ENCODE measurements at regions not wholly inside any gene's neighbourhood (a gene's known extent, or its start where the extent isn't known, plus 50 kb on each side); places are given as distances from the start of the nearest gene placed in this dataset.

- dilution Hi-C loops (cut with MboI; ENCODE audit: extremely low pct_ligation_motif_present, low sequenced_read_pairs), result no loop called here
- FAIRE-seq (no peak), DNase-seq (ENCODE audit: low read depth, low spot score) (no peak)
- Histone ChIP-seq H2AFZ (ENCODE audit: control insufficient read depth, low read length) (no peak overlapping the region), H3K36me3 (ENCODE audit: control insufficient read depth in 2 of 2, extremely low read depth in 1 of 2, insufficient read depth in 2 of 2, low read length in 2 of 2) (no peaks in the 10 kb centered on the region), H3K79me2 (ENCODE audit: control insufficient read depth, insufficient read depth, low read length) (no peaks in the 10 kb centered on the region), H4K20me1 (ENCODE audit: control insufficient read depth, extremely low read depth, insufficient read depth, low read length) (no peaks in the 10 kb centered on the region), H3K9me1 (ENCODE audit: control insufficient read depth, extremely low read depth, insufficient read depth, low read length) (no peaks in the 10 kb centered on the region), H3K9ac (ENCODE audit: control insufficient read depth, extremely low read depth, insufficient read depth, low read length) (no peak overlapping the region), H3K4me1 (ENCODE audit: control insufficient read depth, extremely low read depth, insufficient read depth, low read length) (peaks cover 7% of the 10 kb centered on the region), H3K4me3 (ENCODE audit: control insufficient read depth in 2 of 3, extremely low read depth in 1 of 3, insufficient read depth in 2 of 3, low read depth in 1 of 3, low read length in 3 of 3) (no peak overlapping the region), H3K27ac (ENCODE audit: control insufficient read depth, insufficient read depth, low read length) (no peak overlapping the region), H3K9me3 (ENCODE audit: control insufficient read depth, low read depth, low read length) (no peaks in the 10 kb centered on the region), H3K4me2 (ENCODE audit: control insufficient read depth, extremely low read depth, insufficient read depth, low read depth, low read length) (no peak overlapping the region), H3K27me3 (ENCODE audit: control insufficient read depth, extremely low read depth, insufficient read depth, low read length) (no peaks in the 10 kb centered on the region)
- TF ChIP-seq CTCF (optimal IDR thresholded peaks at IDR 0.05 in 1 of 3, IDR thresholded peaks at IDR 0.05 in 1 of 3, conservative IDR thresholded peaks at IDR 0.05 in 1 of 3; ENCODE audit: extremely low read depth in 1 of 3, insufficient read depth in 2 of 3, low read length in 3 of 3) (no peak), EZH2 (IDR thresholded peaks at IDR 0.05; ENCODE audit: low read length) (no peak)
These were observed 497.8 kb downstream of the AGTPBP1 start for GRCh38 chr9:85243977-85244376.

GRCh38 chr9:85237478-85237877, 504.3 kb downstream of the AGTPBP1 start:
- Histone ChIP-seq H2AFZ (ENCODE audit: control insufficient read depth, low read length) (no peak overlapping the region), H3K36me3 (ENCODE audit: control insufficient read depth in 2 of 2, extremely low read depth in 1 of 2, insufficient read depth in 2 of 2, low read length in 2 of 2) (no peaks in the 10 kb centered on the region), H3K27ac (ENCODE audit: control insufficient read depth, insufficient read depth, low read length) (no peak overlapping the region), H3K4me3 (ENCODE audit: control insufficient read depth in 2 of 3, extremely low read depth in 1 of 3, insufficient read depth in 2 of 3, low read depth in 1 of 3, low read length in 3 of 3) (no peak overlapping the region), H3K27me3 (ENCODE audit: control insufficient read depth, extremely low read depth, insufficient read depth, low read length) (no peaks in the 10 kb centered on the region), H3K4me2 (ENCODE audit: control insufficient read depth, extremely low read depth, insufficient read depth, low read depth, low read length) (no peak overlapping the region), H3K4me1 (ENCODE audit: control insufficient read depth, extremely low read depth, insufficient read depth, low read length) (no peaks in the 10 kb centered on the region), H3K79me2 (ENCODE audit: control insufficient read depth, insufficient read depth, low read length) (no peaks in the 10 kb centered on the region), H3K9ac (ENCODE audit: control insufficient read depth, extremely low read depth, insufficient read depth, low read length) (no peak overlapping the region), H4K20me1 (ENCODE audit: control insufficient read depth, extremely low read depth, insufficient read depth, low read length) (no peaks in the 10 kb centered on the region), H3K9me1 (ENCODE audit: control insufficient read depth, extremely low read depth, insufficient read depth, low read length) (no peaks in the 10 kb centered on the region), H3K9me3 (ENCODE audit: control insufficient read depth, low read depth, low read length) (no peaks in the 10 kb centered on the region)
- FAIRE-seq (no peak), DNase-seq (ENCODE audit: low read depth, low spot score) (no peak)
- dilution Hi-C loops (cut with MboI; ENCODE audit: extremely low pct_ligation_motif_present, low sequenced_read_pairs), result no loop called here
- TF ChIP-seq EZH2 (IDR thresholded peaks at IDR 0.05; ENCODE audit: low read length) (no peak), CTCF (optimal IDR thresholded peaks at IDR 0.05 in 1 of 3, IDR thresholded peaks at IDR 0.05 in 1 of 3, conservative IDR thresholded peaks at IDR 0.05 in 1 of 3; ENCODE audit: extremely low read depth in 1 of 3, insufficient read depth in 2 of 3, low read length in 3 of 3) (no peak)
